Spleen (tissue), 7 donors: ENCODE measurements at regions not wholly inside any gene's neighbourhood (a gene's known extent, or its start where the extent isn't known, plus 50 kb on each side); places are given as distances from the start of the nearest gene placed in this dataset.

Experiments
- POLR2A ChIP-seq, 3 donors: fragments of 450-650 bp; IDR thresholded peaks; one replicate each; pipeline ENCODE4 v1.5.1; 2017; ENCODE audit warnings: antibody characterized with exemption in 3 of 3, mild to moderate bottlenecking in 1 of 3
- POLR2AphosphoS5 ChIP-seq, 3 donors: sonication (generic); formaldehyde crosslinking; IDR thresholded peaks; one replicate each; pipeline ENCODE4 v1.5.1; 2017; ENCODE audit warnings: antibody characterized with exemption in 3 of 3
- TF ChIP-seq, protein P1 (sequence below), 11 experiments: fragments of 200-600 bp in 7 of 11; fragments of 450-650 bp in 4 of 11; sonication (generic) in 4 of 11; IDR thresholded peaks in 8 of 11; conservative IDR thresholded peaks in 3 of 11; 1 replicate in 7 of 11; 2 replicates in 4 of 11; pipeline versions ENCODE4 v1.4.0 to v1.8.0; 2016 to 2021; ENCODE audit warnings: antibody characterized with exemption in 11 of 11, inconsistent platforms in 4 of 11, mild to moderate bottlenecking in 1 of 11
- donor health status: DM: no; HTN: no; CAD: no; lungs with moderate emphysema.
- donor health status: DM: no; HTN: no; CAD: no.
- donor health status: DM: no; HTN: no; CAD: no.

DNA sequence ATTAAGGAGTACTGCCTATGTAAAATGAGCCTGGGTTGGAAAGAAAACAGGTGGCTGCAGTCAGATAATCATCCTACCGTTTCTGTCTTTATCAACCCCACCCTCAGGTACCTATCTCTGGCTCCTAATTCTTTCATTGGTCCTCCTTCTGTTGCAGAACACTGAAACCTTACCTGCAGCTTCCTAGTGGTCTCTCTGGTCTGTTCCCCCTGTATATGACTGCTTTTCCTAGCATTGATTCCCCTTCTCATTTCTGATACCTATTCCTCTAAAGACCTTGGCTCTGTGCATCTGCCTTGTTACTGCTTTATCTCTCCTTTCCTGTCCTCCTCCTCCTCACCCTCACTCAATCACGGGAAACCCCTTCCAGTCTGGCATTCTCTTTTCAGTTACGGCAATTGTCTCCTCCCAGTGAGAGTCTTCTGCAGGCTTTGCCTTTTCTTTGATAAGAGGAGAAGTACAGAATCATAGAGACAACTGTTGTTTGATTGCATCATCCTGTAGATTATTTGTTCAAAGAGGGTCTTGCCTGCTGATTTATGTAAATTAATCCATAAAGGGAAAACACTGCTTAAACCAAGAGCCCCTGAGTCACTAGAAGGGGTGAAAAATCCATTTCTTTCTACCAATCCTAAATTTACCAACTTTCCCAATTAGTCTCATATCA is 301.2 kb downstream of the AASDHPPT start:
- TF ChIP-seq POLR2A (IDR thresholded peaks at IDR 0.05) (no peak), POLR2AphosphoS5 (IDR thresholded peaks at IDR 0.05) (no peak)
- TF ChIP-seq, protein P1, sequence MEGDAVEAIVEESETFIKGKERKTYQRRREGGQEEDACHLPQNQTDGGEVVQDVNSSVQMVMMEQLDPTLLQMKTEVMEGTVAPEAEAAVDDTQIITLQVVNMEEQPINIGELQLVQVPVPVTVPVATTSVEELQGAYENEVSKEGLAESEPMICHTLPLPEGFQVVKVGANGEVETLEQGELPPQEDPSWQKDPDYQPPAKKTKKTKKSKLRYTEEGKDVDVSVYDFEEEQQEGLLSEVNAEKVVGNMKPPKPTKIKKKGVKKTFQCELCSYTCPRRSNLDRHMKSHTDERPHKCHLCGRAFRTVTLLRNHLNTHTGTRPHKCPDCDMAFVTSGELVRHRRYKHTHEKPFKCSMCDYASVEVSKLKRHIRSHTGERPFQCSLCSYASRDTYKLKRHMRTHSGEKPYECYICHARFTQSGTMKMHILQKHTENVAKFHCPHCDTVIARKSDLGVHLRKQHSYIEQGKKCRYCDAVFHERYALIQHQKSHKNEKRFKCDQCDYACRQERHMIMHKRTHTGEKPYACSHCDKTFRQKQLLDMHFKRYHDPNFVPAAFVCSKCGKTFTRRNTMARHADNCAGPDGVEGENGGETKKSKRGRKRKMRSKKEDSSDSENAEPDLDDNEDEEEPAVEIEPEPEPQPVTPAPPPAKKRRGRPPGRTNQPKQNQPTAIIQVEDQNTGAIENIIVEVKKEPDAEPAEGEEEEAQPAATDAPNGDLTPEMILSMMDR (IDR thresholded peaks at IDR 0.05 in 8 of 11, conservative IDR thresholded peaks at IDR 0.05 in 3 of 11): no peak
